Smooth muscle cell of the brain vasculature (primary cell): ENCODE measurements at regions not wholly inside any gene's neighbourhood (a gene's known extent, or its start where the extent isn't known, plus 50 kb on each side); places are given as distances from the start of the nearest gene placed in this dataset.

ENCODE experiments used
- DNase-seq: peaks from one replicate; pipeline ENCODE4 v3.0.0-alpha.2; 2012; ENCODE audit warnings: low read depth, low spot score

- DNase-seq, result no peak
Measured at GRCh38 chr3:150094150-150094933, 123.6 kb upstream of the PFN2 start.

GRCh38 chr3:150091626-150092025 lies 120.9 kb upstream of the PFN2 start:
- no peak for DNase-seq

GRCh38 chr3:150090877-150091276 lies 120.2 kb upstream of the PFN2 start:
- DNase-seq, result no peak

GRCh38 chr3:150090006-150090405 lies 119.3 kb upstream of the PFN2 start:
- no peak for DNase-seq

GRCh38 chr3:150084128-150084527 lies 113.4 kb upstream of the PFN2 start:
- DNase-seq, result no peak

- no peak for DNase-seq
Measured at GRCh38 chr3:150083655-150084042, 113.0 kb upstream of the PFN2 start.

GRCh38 chr3:150082898-150083654 lies 112.4 kb upstream of the PFN2 start:
- no peak for DNase-seq

DNA sequence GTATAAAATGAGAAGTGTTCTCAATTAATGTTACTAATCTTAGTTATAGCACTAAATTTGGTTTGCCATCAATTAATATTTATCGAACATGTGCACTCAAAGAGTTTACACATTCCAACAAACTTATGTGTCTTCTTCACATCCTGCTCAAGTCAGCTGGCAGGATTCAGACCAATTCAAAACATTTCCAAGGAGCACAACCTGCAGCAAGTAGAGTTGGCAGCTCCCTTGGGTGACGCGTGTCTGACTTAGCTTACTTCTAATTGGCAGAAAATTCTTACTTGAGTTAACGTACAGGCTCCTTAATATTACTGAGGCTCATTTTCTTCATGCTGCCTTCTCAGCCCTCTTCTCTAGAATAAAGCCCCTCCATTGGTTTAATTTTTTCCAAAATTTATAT lies 110.4 kb upstream of the PFN2 start:
- DNase-seq, result no peak

DNA sequence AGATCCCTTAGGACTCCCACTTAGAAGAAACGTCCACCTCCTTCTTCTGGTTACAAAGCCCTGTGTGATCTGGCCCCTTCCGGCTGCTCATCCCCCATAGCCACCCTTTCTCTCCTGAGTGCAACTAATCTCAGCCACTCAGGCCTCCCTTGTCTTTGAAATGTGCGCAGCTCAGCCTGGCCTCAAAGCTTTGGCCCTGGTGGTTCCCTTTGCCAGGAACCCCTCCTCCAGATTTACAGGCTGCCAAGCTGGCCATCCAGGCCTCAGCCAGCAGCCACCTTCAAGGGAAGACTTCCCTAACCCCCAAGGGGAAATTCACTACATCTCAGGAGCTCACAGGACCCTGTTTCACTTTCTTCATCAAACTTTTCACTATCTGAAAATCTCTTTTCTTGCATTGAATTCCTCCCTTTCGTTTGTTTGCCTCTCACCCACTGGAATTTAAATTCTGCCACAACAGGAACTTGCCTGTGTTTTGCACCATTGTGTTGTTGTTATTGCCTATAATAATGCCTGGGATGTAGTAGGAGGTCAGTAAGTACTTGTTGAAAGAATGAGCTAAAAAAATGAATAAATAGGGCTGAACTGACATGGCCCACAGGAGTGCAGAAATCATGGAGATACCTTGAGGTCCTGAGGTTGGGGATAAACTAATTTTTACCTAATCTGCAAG lies 109.5 kb upstream of the PFN2 start:
- no peak for DNase-seq

DNA sequence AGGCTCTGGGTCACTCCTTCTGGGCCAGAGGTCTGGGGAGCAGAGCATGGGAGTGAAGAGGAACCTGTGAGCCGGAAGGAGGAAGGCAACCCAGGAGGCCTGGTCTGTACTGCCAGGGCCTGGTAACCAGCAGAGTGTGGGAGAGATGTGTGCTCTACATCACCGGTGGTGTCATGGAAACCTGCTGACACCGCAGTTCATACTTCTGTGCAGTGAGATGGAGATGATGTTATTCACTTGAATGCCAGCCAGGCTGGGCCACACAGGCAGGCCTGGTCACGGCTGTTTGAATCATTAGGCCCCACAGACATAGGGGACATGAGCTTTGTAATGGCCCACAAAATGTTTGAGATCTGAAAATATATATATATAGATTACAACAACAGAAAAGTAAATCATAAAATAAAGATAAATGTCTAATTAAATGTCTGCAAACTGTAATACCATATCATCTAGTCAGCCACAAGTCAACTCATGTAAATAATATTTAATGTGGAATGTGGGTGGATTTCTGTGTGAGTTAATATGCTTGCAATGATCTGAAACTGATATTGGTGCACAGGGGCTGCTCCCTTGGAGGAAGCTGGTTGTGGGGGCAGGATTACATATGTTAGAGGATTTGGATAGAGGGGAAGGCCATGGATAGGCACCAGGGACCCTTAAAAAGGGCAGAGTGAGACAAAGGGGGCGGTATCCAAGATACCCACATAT lies 108.5 kb upstream of the PFN2 start:
- DNase-seq, result peak; percentile 63

- DNase-seq, result no peak
Measured at GRCh38 chr3:150077581-150078247, 107.0 kb upstream of the PFN2 start.

- no peak for DNase-seq
Measured at GRCh38 chr3:150077107-150077506, 106.4 kb upstream of the PFN2 start.

GRCh38 chr3:150076443-150076842 lies 105.7 kb upstream of the PFN2 start:
- DNase-seq, result no peak

DNA sequence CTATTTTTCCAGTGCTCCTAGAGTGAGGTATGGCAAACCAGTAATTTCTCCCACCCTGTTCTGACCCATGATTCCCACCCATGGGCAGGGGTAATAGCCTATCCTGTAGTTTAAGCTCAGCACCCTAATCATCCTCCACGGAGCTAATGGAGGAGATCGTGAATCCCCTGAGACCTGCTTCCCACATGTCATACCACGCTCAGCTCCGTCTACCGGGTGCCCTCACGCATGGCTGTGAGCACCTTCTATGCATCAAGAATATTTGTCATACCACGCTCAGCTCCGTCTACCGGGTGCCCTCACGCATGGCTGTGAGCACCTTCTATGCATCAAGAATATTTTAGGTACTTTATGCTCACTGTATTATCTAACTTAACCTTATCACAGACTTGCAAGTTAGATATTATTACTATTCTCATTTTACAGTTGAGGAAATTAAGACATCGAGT lies 104.7 kb upstream of the PFN2 start:
- DNase-seq, result no peak

DNA sequence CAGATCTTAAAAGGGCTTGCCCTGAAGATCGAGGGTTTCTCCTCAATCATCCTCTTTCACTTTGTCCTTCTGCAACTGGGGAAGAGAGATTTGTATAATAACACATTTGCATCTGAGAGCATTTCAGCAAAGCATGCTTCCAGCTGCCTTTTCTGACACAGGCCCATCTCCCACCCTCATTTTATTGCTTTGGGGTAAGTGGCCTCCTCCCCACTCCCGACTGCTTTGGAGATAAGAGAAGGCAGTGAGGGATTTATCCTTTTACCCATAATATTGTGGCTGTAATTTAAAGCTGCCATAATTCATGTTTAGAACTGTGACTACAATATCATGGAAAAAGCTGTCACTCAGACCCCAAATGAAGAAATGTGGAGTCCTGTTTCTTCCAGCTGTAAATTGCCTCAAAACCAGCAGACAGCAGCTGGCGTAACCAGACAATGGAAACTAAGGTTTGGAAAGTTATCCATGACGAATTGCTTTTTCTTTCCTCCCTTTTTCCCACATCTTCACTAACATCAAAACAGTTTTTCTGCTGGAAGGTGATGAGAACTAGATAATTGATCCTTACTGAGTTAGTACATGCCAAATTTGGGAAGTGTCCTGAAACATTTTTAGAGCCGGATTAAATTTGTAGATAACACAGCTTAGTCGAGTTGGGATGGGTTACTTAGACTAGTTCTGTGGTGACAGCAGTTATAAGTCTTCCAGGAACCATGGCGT lies 104.2 kb upstream of the PFN2 start:
- DNase-seq, result no peak

DNA sequence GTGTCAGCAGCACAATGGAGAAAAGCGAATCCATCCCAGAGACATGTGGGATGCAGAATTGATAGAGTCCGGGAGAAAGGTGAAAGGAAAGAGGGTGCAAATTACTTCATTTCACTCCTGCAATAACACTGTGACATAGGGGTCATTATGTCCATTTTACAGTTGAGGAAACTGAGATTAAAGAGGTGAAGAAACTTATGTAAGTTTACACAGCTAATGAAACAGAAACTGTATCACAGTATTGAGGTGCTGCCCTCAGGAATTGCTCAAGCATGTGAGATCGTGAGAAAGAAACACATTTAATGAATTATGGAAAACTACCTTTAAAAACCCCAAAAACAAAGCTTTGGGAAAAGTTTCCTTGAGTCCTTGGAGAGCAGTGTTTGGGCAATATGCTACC lies 103.6 kb upstream of the PFN2 start:
- no peak for DNase-seq

DNA sequence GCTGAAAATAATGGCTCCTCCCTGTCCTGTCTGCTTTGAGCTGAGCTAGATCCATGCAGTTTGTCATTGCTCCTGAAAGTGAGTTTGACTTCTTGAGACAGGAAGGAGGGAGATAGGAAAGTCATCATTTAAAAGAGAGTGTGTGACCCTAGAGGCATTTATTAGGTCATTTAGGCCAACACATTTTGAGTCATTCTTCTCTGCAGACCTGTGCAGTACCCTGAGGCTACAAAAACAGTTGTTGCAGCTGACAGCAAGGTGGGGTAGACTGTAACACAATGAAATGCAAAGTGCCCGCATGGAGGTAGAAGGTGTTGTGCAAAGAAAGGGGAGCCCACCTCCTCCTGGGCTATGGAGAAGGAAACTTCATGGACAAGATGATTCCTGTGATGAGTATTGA lies 102.8 kb upstream of the PFN2 start:
- no peak for DNase-seq

DNA sequence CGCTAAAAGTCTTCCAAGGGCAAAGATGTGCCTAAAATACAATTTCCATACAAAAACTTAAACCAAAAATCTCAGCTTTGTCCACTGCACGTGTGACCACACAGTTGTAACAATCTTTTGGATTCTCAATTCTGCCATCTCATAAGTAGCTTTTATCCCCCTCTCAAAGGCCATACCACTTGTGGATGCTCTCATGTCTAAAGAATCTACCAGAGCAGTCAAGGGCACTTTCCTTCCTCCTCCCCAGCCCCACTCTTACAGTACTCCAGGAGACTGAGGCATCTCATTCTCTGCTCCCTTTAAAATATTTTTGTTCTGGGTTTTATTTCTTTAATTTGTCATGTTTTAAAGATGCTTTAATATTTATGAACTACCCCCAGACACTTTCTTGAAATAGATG lies 102.3 kb upstream of the PFN2 start:
- no peak for DNase-seq

GRCh38 chr3:150072576-150072975 lies 101.9 kb upstream of the PFN2 start:
- no peak for DNase-seq

DNA sequence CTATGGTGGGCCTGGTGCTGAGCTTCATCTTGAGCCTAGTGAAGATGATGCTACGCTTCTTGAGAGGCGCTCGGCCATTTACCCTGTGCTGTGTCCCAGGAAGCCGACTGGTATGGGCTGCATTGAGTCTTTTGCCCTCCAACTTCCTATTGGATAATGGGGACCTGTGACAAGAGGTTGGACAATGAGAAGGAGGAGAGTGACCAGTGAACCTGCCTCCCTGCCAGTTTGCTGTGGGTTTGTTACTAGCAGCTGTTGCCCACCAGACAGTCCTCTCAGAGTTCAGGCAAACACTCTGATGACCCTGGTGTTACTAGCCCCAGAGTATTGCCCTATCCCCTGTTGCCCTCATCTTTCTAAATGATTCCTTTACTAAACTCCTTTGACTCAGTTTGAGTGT lies 99.6 kb upstream of the PFN2 start:
- no peak for DNase-seq

DNA sequence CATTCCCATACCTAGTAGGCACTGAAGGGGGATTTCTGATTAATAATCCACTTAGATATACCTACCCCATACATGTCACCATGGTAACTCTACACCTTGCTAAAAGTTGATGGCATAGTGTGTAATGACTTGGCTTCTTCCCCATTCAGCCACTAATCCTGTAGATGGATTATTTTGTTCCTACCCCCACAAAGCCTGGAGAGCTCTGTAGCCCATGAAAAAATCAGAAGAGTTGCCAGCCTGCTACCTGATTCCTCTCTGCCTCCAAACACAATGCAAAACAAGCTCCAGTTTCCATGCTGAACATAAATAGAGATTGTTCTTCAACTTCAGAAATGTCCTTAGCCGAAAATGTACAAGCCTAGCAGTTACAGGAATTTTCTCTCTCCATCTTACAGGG lies 98.9 kb upstream of the PFN2 start:
- DNase-seq, result no peak
